Stimulated activated CD8-positive, alpha-beta memory T cell treated with anti-CD3 and anti-CD28 coated beads, Interleukin-4, amount 100 ng/mL, for 4 hours (primary cell): ENCODE measurements at regions not wholly inside any gene's neighbourhood (a gene's known extent, or its start where the extent isn't known, plus 50 kb on each side); places are given as distances from the start of the nearest gene placed in this dataset.
"Not testable (repeated sequence)": the region's sequence is repeated elsewhere in the genome, so short reads cannot be mapped to it uniquely, and the experiment has no call there.

Experiments
- DNase-seq, 2 donors: peaks; one replicate each; pipeline ENCODE4 v3.0.0-alpha.2; 2020; ENCODE audit warnings: low read depth in 2 of 2, low spot score in 1 of 2

DNA sequence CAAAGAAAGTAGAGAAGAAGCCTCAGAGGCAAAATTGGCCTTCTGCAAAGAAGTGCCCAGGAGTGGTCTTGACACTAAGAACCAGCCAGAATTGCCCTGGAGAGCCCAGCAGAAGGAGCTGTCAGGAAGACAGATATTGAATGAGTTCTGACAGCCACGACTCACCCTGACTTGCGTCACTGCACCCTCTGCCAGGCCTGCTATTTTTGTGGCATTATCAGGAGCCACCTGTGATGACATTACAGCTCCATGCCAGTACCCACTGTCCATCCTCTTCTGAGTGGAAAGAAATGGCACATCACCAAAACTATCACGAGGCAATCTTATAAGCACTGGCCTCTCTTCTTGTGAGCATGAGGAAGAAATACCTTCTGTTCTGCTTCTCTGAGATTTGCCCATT is 67.7 kb downstream of the SMIM20 start:
- no peak for DNase-seq

DNA sequence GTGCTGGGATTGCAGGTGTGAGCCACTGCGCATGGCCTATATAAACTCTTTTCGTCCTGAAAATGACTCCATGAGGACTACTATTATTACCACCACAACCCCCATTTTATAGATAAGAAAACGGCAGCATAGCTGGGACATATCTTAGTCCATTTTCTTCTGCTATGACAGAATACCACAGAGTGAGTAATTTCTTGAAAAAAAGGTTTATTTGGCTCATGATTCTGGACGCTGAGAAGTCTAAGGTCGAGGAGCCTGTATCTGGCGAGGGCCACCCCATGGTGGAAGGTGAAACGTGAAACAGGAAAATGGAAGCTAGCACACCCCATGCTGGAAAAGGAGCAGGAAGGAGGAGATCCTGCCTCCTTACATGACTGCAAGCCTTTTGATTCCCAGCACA is 68.9 kb downstream of the SMIM20 start:
- DNase-seq, result no peak

DNA sequence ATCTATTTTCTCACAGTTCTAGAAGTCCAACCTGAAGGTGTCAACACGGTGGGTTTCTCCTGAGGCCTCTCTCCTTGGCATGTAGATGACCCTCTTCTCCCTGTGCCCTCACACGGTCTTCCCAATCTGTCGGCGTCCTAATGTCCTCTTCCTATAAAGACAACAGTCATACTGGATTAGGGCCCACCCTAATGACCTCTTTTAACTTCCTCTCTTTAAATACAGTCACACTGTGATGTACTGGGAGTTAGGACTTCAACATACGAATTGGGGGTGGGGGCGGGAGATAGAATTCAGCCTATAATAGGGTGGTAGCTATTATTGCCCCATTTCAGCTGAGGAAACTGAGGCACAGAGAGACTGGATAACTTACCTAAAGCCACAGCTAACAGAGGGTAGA is 70.2 kb downstream of the SMIM20 start:
- DNase-seq, result no peak

DNA sequence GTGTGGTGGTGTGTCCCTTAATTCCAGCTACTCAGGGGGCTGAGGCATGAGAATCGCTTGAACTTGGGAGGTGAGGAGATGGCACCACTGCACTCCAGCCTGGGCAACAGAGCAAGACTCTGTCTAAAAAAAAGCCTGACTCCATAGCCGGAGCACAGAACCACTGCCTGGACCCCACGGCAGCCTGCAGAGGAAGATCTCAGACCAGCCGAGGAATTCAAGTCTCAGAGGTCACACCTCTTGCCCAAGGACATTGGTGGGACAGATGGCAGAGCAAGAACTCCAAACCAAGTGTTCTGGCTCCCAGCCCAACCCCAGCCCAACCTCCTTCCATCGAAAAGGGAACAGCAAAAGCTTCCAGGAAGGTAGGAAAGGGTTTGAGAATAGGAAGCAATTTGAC is 70.8 kb downstream of the SMIM20 start:
- DNase-seq, result no peak

DNA sequence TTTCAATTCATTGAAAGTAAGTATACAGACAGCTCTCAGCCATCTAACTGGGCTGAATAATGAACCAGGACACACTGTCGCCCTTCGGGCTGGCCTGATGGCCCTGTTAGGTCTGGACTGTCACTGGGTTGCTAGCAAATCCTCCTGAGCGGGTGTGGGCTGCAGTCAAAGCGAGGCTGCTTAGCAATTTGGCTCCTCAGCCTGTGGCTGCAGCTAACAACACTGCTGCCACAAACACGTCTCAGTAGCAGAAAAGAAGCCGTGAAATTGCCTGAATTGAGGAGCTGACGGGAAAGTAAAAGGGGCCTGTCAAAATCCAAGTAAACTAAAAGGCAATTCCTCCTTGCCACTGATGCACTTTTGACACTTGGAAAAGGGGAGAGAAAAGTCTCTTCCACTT is 72.8 kb downstream of the SMIM20 start:
- DNase-seq, result no peak

DNA sequence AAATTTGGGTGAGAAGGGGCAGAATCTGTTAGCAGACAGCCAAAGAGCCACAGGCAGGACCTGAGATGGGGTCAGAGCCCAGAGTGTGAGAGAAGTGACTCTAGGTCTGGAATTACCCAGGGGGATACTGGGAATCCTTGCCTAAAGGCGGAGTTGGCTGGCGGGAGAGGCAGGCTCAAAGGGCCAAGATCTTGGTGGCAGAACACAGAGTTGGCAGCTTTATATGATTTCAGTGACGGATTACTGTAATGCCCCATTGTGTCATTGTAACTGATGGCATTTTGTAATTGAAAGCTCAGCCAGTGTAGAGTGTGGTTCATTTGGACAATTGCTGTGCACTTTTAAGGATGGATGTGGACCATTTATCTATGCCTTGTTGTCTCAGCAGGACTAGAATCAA is 77.3 kb downstream of the SMIM20 start:
- DNase-seq, result no peak

DNA sequence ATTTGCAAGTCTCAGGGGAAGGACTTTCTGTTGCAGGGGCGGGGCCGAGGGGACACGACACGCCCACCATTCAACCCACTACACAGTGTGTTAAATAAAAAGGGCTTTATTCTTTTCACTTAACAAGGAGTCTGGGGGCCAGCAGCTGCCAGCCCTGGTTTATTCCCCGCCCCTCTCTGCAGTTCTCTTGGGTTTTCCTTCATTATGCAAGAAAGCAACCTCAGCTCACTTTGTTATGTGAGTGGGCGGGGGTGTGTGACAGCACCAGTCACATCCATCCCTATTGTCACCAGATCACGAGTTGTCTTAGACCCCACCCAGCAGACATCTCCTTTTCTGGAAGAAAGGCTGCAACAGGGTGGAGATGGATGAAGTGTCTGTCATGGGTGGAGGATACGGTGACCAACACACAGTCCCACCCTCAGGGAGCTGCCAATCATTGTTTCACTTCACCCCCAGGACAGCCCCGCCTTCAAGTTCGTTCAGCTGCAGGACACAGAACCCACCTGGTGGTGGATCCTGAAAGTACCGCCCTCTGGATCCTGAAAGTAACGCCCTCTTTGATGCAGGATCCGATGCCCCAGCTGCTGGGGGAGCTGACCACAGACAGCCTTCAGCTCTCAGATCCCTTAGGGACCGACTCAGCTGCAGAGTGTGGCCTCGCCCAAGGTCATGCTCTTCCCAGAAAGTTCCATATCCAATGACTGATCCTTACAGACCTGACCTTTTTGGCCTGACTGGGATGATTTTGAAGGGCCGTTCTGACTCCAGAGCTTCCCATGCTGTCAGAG is 79.6 kb downstream of the SMIM20 start:
- no peak for DNase-seq

DNA sequence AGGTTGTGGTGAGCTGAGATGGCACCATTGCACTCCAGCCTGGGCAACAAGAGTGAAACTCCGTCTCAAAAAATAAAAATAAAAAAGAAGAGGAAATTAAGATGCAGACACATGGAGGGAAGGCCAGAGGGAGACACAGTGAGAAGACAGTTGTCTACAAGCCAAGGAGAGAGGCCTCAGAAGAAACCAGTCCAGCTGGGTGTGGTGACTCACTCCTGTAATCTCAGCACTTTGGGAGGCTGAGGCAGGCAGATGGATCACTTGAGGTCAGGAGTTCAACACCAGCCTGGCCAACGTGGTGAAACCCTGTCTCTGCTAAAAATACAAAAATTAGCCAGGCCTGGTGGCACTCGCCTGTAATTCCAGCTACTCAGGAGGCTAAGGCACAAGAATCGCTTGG is 80.6 kb downstream of the SMIM20 start:
- not testable (repeated sequence) for DNase-seq

DNA sequence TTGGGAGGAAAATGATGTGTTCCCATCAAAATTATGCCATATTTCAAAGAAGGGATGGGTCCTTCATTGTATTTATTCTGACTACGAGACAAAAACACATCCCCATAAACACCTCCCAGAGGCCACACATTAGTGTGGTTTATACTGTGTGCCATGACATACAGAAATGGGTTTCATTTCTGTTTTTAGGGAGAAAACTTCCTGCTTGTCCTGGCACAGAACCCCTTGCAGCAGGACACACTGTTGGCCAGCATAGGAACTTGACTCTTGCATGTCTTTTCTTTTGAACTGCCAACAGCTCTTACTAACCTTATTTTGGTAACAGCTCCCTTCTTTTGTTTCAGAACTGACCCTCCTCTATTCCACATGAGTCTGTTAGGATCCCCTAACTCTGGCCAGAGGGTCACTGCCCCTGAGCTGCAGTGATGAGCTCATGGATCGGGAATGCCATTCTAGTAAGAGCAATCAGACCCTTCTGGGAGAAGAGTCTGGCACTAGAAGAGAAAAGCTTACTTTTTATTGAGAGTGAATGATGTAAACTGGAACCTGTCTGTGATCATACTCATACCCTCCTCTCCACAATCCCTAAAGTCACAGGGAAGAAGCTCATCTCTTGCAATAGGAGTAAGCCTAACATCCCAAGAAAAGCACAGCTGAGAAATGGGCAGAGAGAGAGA is 86.4 kb downstream of the SMIM20 start:
- no peak for DNase-seq

DNA sequence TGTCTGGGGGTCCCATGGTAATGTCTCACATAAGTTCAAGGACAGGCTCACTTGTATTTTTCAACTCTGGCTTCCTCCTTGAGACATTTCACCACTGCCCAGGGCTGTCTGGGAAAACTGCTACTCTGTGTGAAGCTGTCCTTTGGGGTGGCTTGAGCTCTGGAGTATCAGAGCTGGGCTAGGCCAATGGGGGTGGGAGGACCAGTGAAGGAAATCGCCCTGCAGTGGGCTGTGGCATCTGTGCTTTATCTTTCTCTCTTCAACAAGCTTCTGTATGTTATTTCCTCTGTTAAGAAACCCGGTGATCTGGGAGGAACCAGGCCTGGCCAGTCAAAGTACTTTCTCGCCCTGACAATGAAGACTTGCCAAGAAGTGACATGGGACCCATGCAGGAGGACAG is 87.4 kb downstream of the SMIM20 start:
- no peak for DNase-seq

DNA sequence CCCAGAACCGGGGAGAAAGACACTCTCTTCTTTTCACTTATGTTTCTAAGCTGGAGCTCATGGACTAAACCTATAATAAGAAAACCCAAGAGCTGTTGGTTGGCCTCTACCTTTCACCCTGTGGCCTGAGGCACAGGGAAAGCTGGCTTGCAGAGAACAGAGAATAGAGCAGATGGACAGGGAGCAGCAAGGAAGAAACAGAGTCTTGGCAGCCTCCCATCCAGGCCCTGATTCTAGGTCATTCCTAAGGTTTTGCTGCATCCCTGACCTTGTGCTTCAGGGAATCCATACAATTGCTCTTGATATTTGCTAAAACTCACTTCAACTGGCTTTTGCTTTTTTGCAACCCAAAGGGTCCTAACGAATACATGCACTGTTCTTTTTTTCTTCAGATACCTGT is 87.8 kb downstream of the SMIM20 start:
- no peak for DNase-seq

DNA sequence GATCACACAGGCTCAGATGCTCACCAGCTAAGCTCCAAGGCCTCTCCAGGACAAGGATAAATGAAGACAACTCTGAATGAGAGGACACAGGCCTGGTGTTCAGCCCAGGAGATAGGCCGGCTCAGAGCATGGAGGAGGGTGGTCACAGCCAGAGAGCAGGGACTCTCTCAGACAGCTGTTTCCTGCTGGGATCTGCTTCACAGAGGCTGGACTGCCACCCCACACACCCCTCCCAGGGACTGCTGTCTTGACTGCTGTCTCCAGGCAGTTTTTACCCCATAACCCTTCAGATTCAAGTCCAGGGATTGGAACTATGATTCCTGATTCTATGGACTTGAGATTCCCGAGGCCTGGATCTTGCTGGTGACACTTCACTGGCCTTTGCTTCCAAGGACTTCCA is 89.0 kb downstream of the SMIM20 start:
- DNase-seq, result no peak

DNA sequence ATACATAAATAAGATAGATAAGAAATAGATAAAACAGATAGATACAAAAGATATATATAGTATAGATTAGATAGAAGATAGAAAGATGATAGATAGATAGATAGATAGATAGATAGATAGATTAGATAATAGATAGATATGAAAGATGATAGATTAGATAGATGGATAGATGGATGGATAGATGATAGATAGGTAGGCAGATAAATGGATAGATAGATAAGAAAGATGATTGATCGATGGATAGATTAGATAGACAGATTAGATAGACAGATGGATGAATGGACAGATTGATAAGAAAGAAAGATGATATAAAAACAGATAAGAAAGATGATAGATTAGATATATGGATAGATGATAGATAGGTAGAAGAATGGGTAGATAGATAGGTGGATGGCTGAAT is 90.3 kb downstream of the SMIM20 start:
- no peak for DNase-seq

DNA sequence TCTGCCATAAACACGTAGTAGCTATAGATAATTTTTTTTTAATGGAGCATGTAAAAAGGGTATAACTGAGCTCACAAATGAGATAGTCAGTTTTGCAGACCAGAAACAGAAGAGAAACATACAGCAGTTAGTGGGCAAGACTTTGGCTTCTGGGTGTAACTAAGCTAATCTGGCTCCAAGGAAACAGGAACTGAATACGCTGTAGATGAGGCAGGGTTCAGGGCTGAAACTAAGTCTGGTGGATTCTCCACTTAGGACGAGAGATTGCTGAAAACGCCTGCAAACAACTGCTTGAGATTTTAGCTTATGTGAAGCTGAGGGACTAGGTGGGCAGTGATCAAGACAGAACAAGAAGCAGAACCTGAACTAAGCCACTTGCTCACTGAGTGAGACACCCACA is 91.7 kb downstream of the SMIM20 start:
- no peak for DNase-seq

DNA sequence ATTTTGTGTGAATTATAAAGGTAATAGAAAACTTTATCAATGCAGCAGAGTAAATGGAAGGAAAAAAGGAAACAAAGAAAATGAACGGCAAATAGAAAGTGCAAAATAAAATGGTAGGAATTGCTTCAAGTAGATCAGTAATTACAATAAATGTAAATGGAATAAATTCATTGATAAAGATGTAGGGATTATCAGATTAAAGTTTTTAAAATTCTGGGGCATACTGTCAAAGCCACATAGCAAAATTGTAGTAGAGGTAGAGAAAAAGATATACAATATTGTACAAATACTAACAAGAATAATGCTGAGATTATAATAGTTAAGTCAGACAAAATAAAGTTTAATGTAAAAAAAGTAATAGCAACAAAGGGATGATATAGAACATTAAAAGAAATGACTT is 94.7 kb downstream of the SMIM20 start:
- no peak for DNase-seq

DNA sequence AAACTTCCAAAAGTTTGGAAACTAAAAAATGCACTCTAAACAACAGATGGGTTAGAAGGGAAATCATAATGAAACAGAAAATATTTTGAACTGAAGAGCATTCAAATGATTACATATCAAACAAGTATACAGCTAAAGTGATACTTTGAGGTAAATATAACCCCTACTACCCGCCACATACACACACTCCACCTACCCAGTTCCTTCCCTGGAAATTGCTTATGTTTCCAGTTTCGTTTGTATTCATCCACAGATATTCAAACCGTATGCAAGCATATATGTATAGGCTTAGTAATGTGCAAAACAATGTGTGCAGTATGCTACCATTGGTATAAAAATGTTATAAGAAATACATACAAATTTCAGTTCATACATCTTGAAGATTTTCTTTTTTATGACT is 95.5 kb downstream of the SMIM20 start:
- no peak for DNase-seq

DNA sequence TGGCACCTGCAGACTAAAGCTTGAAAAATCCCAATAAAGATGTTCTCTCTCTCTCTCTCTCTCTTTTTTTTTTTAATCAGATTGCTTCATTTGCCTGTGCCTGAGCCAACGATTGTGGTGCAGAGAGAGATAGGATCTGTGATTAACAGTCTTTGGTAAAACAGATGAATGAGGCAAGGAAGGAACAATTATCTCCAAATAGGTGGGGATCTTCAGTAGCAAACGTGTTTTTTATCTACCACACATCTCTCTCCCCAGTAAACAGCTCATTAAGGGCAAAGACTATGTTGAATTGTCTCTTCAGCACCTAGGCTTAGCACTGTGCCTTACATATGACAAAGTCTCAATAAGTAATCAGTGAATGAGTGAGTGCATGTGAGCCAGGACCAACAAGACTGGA is 96.3 kb downstream of the SMIM20 start:
- no peak for DNase-seq

DNA sequence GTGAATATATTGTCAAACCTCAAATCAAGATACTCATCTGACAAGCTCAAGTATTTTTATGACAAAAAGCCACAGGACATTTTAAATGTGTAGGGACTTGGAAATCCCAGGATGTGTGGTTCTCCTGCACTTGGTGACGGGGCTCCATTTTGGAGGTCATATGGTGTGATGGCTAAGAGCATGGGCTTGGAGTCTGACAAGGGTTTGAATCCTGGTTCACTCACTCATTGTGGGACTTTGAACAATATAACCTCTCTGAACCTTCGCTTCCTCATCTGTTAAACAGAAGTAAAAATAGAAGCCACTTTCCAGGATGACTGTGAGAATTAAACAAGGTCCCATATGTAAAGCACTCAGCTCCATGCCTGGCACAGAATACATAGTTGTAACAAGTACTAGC is 99.6 kb downstream of the SMIM20 start:
- DNase-seq, result no peak

DNA sequence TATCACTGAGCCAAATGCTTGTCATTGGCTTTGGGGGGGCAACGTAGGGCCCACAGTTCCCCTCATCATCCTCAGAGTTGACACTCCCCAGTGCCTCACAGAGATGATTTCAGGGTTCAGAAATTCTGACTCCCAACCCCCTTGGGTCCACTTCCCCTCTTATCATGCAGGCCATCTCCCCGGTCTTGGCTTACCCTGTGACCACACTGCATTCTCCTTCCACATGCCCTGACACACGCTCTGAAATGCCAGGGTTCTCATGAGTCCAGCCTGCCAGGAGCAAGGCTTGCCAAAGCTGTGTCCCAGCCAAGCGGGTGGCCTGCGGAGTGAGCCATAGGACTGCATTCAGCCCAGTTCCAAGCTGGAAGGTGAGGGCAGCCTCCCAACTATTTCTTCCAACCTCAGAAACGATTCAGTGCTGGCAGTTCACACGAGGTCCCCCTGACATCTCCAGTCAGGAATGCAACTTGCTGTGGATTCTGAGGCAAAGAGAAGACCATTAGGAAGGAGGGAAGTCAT is 101.2 kb downstream of the SMIM20 start:
- no peak for DNase-seq

DNA sequence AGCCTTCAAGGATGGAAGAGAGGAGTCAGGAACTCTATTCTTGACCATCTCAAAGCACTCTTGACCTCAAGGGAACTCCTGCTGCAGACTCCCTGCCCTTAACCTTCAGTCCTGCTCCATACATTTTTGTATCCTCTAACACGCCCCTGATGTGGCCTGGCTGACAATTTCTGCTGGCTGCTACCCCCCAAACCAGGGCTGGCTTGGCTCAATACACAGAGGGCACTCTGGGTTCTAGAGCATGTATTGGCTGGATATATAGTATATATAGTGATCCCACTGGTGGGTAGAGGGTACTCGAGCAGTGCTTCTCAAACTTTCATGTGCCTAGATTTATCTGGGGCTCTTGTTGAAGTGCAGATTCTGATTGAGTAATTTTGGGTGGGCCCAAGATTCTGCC is 101.9 kb downstream of the SMIM20 start:
- no peak for DNase-seq

DNA sequence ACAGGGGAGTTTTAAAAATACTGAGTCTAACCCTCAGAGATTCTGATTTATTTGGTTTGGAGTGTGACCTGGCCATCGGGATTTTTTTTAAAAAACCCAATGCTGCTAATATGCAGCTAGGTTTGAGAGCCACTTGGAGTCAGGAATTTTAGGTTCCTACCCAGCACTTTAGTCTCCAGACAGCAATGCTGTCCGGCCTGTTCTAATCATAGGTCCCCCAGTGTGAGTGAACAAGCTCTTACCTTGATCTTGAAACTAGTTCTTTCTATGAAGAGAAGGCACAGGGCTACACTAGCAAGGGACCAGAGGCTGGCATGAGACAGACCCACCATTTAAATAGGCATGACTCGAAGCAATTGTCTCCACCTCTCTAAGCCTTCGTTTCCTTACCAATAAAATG is 103.5 kb downstream of the SMIM20 start:
- no peak for DNase-seq

DNA sequence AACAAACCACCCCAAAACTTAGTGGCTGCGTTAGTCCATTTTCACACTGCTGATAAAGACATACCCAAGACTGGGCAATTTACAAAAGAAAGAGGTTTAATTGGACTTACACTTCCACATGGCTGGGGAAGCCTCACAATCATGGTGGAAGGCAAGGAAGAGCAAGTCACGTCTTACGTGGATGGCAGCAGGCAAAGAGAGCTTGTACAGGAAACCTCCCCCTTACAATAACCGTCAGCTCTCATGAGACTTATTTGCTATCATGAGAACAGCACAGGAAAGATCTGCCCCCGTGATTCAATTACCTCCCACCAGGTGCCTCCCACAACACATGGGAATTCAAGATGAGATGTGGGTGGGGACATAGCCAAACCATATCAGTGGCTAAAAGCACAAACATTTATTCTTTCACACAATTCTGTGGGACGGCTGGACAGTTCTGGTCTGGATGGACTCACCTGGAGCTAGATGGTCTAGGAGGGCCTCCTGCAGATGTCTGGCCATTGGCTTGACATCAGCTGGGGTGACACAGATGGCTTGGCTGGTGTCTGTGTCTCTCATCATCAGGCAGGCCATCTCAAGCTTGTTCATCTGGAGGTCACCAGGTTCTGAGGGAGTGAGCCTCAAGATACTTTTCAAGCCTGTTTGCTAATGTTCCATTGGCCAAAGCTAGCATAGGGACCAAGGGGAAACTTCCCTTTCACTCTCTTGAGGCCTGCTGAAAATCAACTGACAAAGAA is 104.1 kb downstream of the SMIM20 start:
- not testable (repeated sequence) for DNase-seq
